ENCODE measurements at regions not wholly inside any gene's neighbourhood (a gene's known extent, or its start where the extent isn't known, plus 50 kb on each side); places are given as distances from the start of the nearest gene placed in this dataset.

DNA sequence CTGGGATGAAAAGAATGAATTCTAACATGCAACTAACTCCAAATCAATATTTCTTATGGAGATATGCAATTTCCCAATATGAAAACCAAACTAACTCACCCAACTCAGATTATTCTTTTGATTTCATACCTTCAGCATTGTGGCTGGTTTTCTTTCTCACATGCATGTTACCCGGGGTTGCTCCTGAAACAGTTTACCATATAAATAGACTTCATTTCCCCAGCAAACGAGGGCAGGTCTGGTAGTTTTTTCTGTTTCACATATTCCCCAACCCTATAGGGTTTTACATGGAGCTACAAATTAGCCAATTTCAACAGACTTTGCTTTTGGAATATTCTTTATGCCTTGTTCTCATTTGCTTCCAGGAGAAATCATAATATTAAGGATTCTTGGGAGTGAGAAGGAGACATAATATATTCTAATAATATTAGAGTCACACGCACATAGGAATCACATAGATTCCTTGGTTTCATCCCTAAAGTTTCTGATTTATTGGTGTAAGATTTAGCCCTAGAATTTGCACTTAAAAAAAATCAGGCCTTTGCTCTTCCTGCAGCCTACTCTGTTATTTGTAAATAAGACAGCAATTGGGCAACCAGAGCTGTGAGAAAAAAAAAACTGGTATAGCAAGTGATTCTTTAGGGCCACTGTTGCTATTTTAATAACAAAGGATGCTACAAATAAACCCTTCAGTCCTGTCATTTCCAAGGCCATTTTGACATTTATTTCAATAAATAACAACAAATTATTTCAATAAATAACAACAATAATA lies 60.3 kb upstream of the FAM20A start:
- no peak for DNase-seq (ENCODE audit: low read depth)
- no peak for TF ChIP-seq CTCF (IDR thresholded peaks at IDR 0.05; ENCODE audit: insufficient read depth, low read length, poor library complexity, severe bottlenecking)
- no peaks in the 10 kb centered on the region for H3K36me3 ChIP-seq (ENCODE audit: control insufficient read depth, insufficient read depth, low read length)
- no peaks in the 10 kb centered on the region for H3K27me3 ChIP-seq (ENCODE audit: control insufficient read depth, insufficient read depth, low read length)
- no peak overlapping the region for H3K4me3 ChIP-seq (ENCODE audit: low read depth, low read length)

DNA sequence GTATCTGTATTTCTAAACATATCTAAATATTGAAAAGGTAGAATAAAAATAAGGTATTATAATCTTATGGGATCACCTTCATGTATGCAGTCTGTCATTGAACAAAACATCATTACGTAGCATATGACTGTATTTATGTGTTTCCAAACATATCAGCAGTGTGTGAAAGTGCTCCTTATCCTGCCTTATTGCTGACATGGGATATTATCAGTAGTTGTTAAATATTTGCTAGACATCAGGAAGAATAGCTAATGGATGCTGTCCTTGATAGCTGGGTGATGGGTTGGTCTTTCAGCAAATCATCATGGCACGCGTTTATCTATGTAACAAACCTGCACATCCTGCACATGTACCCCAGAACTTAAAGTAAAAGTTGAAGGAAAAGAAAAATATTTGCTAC lies 59.1 kb upstream of the FAM20A start:
- DNase-seq (ENCODE audit: low read depth): no peak
- Histone ChIP-seq H3K4me3 (ENCODE audit: low read depth, low read length) (no peak overlapping the region), H3K36me3 (ENCODE audit: control insufficient read depth, insufficient read depth, low read length) (no peaks in the 10 kb centered on the region), H3K27me3 (ENCODE audit: control insufficient read depth, insufficient read depth, low read length) (no peaks in the 10 kb centered on the region)
- TF ChIP-seq CTCF (IDR thresholded peaks at IDR 0.05; ENCODE audit: insufficient read depth, low read length, poor library complexity, severe bottlenecking): no peak

DNA sequence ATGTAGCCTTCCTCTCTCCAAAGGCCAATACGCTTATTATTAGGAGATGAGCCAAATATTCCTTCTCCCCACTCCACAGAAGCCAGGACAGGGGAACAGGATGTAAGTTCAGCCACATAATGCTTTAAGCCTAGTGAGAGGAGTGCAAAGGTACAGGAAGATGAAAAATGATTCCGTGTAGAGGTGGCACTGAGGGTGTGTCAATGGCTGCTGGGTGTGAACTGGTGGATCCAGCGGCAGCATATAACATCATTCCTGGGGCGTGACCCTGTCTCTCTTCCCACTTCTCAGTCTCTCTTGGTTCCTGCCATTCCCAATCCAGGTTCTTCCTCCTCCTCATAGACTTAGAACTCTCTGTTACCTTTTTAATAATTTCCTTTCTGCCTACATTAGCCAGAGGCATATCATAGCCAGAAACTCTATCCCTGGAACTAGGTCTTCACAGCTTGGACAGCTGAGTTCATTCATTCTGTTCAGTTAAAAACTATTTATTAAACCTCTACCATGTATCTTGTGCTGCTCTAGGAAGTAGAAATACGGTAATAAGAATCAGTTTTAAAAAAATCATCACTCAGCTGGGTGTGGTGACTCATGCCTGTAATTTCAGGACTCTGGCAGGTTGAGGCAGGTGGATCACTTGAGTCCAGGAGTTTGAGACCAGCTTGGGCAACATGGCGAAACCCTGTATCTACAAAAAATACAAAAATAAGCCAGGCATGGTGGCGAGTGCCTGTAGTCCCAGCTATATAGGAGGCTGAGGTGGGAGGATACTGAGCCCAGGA lies 58.0 kb upstream of the FAM20A start:
- no peaks in the 10 kb centered on the region for H3K36me3 ChIP-seq (ENCODE audit: control insufficient read depth, insufficient read depth, low read length)
- TF ChIP-seq CTCF (IDR thresholded peaks at IDR 0.05; ENCODE audit: insufficient read depth, low read length, poor library complexity, severe bottlenecking): no peak

DNA sequence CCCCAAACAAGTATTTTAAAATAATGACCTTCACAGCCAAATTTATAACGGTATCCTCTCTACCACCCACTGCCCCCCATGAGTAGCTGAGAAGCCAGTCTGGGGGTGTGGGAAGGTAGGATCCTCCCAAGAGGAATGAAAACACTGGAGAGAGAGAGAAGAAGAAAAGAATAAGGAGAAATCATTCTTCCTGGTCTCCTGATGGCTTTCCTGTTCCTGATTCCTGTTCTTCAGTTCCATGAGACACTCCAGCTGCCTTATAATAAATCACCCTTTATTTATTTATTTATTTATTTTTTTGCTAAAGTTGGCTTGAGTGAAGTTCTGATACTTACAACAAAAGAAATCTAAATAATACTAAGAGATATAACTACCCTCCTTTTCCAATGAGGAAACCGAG lies 56.4 kb upstream of the FAM20A start:
- no peaks in the 10 kb centered on the region for H3K27me3 ChIP-seq (ENCODE audit: control insufficient read depth, insufficient read depth, low read length)
- TF ChIP-seq CTCF (IDR thresholded peaks at IDR 0.05; ENCODE audit: insufficient read depth, low read length, poor library complexity, severe bottlenecking): no peak
- no peaks in the 10 kb centered on the region for H3K36me3 ChIP-seq (ENCODE audit: control insufficient read depth, insufficient read depth, low read length)
- no peak for DNase-seq (ENCODE audit: low read depth)
- H3K4me3 ChIP-seq (ENCODE audit: low read depth, low read length): no peak overlapping the region

More for the DNA sequence above, 58.0 kb upstream of the FAM20A start:
- H3K4me3 ChIP-seq (ENCODE audit: low read depth, low read length): no peak overlapping the region
- no peaks in the 10 kb centered on the region for H3K27me3 ChIP-seq (ENCODE audit: control insufficient read depth, insufficient read depth, low read length)
- DNase-seq (ENCODE audit: low read depth): no peak

DNA sequence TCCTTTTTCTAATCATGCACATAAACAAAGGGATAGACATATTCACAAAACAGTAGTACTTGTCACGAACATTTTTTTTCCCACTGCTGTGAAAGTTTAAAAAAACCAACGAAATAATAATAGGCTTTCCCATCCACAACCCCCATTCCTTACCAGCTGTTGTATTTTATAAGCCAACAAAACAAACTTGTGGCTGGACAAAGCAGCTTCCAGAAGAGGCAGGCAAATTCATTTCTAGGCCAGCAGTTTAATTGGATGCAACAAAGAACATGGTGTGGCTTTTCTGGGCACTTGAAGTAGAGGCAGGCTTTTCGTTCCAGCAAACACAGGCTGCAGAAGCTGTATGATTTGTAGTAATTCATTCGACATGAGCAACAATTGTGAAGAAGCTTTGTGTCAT lies 56.0 kb upstream of the FAM20A start:
- DNase-seq (ENCODE audit: low read depth): no peak
- no peaks in the 10 kb centered on the region for H3K36me3 ChIP-seq (ENCODE audit: control insufficient read depth, insufficient read depth, low read length)
- no peaks in the 10 kb centered on the region for H3K27me3 ChIP-seq (ENCODE audit: control insufficient read depth, insufficient read depth, low read length)
- no peak for TF ChIP-seq CTCF (IDR thresholded peaks at IDR 0.05; ENCODE audit: insufficient read depth, low read length, poor library complexity, severe bottlenecking)
- no peak overlapping the region for H3K4me3 ChIP-seq (ENCODE audit: low read depth, low read length)

All from kidney epithelial cell (primary cell).